Stimulated activated CD4-positive, alpha-beta T cell treated with anti-CD3 and anti-CD28 coated beads, Interleukin-2, amount 100 ng/mL, for 24 hours (primary cell): ENCODE measurements at regions not wholly inside any gene's neighbourhood (a gene's known extent, or its start where the extent isn't known, plus 50 kb on each side); places are given as distances from the start of the nearest gene placed in this dataset.
"Not testable (repeated sequence)": the region's sequence is repeated elsewhere in the genome, so short reads cannot be mapped to it uniquely, and the experiment has no call there.

Source experiments
- DNase-seq, 2 donors: peaks; one replicate each; pipeline ENCODE4 v3.0.0-alpha.2; 2020

DNA sequence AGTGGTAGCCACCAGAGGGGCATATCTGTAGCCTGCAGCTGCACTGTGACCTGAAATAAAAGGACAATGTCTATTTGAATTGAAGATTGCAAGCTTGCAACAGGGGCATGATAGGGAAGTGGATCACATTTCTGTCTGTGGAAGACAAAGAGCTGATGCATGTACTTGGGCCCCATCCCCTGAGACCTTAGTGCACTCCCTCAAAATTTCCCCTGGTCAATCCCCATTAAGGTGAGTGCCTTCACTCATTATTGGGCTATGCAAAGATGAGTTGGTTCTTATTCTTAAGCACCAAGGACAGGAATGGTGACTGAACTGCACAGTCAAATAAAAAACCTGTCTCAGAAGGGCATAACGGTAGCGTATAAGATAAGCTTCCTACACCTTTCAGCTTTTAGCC, 273.1 kb upstream of the ARSJ start:
- no peak for DNase-seq

DNA sequence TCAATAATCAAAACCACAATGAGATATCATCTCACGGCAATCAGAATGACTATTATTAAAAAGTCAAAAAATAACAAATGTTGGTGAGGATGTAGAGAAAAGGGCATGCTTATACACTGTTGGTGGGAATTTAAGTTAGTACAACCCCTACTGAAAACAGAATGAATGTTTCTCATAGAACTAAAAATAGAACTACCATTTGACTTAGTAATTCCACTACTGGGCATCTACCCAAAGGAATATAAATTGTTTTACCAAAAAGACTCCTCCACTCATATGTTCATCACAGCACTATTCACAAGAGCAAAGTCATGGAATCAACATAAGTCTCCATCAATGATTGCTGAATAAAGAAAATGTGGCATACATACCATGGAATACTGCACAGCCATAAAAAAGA, 278.1 kb upstream of the ARSJ start:
- no peak for DNase-seq

DNA sequence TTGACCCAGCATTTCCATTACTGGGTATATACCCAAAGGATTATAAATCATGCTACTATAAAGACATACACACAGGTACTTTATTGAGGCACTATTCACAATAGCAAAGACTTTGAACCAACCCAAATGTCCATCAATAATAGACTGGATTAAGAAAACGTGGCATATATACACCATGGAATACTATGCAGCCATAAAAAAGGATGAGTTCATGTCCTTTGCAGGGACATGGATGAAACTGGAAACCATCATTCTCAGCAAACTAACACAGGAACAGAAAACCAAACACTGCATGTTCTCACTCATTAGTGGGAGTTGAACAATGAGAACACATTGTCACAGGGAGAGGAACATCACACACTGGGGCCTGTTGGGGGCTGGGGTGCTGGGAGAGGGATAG, 283.0 kb upstream of the ARSJ start:
- DNase-seq, result not testable (repeated sequence)

DNA sequence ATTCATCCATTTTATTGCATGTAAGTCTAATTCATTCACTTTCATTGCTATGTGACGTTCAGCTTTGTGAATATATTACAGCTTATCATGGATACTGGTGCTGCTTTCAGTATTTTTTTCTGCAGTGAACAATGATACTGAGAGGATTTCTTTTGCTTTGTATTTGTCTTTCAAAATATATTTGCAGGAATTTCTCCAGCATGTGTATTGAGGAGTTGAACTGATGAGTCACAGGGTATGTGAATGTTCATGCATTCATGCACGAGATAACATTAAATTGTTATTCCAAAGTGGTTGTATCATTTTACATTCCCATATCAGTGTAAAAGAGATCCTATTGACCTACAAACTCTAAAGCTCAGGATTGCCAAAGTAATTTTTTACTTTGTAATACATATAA, 283.8 kb upstream of the ARSJ start:
- DNase-seq, result no peak

DNA sequence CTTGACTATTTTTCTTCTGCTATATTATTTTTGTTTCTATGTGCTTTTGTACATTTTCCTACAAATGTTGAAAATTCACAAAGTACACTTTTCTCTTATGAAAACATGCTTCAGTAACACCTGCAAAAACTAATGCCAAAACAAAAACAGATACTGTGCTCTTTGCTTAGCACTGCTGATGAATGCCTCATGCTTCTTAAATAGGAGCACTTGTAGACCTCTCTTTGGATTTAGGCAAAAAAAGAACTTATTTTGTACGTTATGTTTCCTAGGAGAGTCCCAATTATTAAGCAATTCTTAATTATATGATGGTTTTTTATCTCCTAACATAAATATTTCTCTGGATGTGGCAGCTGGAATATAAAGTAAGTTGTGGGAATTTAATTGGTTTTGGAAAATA, 285.0 kb upstream of the ARSJ start:
- DNase-seq, result no peak

DNA sequence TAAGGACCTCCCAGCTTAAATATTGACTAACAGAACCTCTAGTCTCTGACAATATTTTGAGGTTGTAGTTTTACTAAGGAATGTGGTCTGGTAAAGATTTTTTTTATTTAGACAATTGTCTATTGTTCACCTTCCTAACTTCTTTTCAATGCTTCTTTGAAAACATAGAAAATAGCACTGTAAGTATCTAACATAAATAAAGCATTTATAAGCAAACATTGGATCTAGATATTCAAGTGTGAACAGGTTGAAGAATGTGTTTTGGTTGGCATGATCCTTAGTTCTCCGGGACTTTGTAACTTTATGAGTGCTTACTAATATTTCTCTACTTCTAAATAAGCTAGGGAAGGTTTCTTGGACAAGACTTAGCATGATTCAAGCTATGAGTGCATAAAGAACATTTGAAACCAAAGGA, 285.4 kb upstream of the ARSJ start:
- DNase-seq, result no peak

DNA sequence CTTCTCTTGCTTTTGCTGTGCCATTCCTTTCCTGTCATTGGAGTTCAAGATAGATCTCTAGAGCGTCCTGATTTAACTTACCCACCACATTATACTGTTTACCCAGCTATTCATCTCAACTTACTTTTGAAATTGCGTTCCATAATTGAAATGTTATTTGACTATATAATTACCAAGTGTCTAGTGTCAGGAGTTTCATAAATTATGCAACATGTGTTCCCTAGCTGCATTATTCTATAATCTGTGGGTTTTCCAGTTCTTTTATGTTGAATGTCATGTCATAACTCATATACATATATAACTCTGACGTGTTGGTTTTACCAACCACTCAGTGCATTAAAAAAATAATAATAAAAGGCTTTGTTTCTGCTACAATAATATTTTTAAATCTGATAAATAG, 285.9 kb upstream of the ARSJ start:
- no peak for DNase-seq

DNA sequence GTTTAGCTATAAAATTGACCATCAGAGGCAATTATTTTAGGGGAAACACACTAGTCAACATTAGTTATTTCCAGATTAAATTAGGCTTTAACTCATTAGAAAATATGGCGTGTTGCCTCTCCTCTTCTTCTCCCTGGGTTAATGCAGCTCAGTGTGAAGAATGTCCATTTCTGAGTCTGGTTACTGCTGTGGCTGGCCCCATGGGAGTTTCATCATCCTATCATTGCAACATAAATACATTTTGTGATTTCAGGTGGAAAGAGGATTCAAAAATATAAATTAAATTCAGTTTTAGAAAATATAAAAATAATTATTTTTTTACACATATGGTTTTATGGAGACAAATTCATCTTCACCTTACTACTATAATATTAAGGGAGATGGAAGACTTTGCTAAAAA, 288.5 kb upstream of the ARSJ start:
- DNase-seq, result no peak

DNA sequence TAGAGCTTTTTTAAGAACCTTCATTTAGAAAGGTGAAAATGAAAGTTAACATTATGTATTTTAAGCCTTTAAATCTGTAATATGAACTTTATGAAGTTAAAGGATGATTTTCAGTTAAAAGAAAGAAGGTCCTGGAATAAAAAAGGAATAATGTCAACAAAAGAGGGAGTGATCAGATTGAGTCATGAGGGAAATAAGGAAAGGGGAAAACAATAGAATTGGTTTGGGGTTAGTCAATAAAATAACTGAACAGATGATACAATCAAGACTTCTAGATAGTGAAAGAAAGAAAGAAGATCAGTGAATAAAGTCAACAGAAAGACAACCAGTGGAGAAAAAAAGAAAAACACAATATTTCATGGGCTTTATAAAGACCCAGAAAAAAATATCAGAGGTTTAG, 291.6 kb upstream of the ARSJ start:
- DNase-seq, result no peak

DNA sequence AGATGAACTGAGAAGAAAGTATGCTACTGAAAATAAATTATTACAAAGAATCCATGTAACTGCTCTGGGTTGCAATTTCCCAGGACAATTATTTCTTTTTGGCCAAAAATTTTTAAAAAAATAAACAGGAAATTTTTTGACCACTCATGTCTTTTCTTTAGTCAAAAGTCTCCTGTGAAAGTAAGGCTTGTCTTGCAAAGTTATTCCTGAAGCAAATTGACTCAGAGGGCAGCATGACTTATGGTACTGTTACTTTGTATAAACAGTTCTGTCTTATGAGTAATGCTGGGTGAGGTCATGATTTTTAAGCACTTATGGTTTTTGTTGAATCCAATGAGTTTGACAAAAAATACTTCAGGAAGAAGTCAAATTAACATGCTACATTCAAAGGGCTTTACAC, 292.8 kb upstream of the ARSJ start:
- no peak for DNase-seq

DNA sequence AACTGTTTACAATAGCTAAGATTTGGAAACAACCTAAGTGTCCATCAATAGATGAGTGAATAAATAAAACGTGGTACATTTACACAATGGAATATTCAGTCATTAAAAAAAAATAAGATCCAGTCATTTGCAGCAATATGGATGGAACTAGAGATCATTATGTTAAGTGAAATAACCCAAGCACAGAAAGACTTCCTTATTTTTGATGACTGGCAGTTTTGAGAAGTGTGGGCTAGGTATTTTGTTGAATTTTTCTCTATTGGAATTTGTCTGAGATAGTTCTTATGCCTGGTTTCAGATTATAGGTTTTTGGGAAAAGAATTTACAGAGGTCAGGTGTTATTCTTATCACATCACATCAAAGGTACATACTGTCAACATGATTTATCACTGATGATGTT, 293.8 kb upstream of the ARSJ start:
- no peak for DNase-seq

DNA sequence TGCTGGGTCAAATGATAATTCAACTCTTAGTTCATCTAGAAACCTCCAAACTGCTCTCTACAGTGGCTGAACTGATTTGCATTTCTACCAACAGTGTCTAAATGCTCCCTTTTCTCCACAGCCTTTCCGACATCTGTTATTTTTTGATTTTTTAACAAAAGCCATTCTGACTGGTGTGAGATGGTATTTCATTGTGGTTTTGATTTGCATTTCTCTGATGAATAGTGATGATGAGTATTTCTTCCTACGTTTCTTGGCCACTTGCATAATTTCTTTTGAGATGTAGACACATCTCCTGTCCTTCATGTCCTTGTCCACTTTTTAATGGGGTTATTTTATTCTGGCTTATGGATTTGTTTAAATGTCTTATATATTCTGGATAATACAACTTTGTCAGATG, 298.2 kb upstream of the ARSJ start:
- no peak for DNase-seq

DNA sequence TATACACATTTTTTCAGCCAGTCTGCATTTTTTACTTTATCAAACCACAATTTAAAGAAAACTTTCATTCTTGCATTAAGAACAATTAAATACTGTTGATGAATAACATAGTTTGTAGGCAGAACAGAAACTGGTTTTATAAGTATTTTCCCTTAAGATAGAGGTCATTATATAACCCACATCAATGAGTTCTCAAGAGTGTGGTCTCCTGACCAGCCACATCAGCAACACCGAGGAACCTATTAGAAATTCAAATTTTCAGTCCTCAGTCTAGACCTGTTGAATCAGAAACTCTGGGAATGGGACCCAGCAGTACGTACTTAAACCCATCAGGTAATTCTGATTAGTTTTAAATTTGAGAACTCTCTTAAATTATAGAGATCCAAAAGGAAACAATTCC, 299.6 kb upstream of the ARSJ start:
- DNase-seq, result no peak

DNA sequence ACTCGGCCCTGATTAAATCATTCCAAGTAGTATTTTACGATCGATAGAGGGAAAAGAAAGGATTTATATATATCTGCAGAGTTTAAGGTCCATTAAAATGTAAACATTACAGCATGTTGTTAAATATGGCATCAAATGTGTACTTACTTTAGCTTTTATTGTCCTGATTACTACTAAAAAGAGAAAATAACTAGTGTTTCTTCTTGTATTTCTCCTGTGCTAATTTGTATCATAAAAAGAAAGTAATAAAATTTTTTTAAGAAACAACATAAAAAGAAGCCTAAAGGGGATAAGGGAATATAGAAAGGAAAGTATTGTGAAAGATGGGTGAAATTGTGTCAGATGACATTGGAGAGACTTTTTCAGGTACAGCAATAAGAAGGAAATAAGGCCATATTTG, 300.3 kb upstream of the ARSJ start:
- DNase-seq, result no peak

DNA sequence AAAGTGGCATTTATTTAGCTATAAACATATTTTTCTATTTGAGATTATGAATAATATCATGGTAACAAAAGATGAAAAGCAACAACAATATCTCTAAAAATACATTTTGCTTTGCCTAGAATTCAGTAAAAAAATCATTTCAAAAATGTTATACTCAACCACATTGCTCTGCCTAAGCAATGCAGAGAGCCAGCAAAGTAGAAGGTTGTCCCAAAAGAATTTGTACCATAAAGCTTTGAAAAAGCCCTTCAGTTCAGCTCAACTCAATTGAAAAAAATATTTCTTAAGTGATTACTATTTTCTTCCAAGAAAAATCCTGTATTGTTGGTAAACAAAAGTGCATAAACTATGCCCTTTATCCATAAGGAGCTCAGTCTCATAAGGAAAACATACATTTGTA, 301.2 kb upstream of the ARSJ start:
- no peak for DNase-seq

DNA sequence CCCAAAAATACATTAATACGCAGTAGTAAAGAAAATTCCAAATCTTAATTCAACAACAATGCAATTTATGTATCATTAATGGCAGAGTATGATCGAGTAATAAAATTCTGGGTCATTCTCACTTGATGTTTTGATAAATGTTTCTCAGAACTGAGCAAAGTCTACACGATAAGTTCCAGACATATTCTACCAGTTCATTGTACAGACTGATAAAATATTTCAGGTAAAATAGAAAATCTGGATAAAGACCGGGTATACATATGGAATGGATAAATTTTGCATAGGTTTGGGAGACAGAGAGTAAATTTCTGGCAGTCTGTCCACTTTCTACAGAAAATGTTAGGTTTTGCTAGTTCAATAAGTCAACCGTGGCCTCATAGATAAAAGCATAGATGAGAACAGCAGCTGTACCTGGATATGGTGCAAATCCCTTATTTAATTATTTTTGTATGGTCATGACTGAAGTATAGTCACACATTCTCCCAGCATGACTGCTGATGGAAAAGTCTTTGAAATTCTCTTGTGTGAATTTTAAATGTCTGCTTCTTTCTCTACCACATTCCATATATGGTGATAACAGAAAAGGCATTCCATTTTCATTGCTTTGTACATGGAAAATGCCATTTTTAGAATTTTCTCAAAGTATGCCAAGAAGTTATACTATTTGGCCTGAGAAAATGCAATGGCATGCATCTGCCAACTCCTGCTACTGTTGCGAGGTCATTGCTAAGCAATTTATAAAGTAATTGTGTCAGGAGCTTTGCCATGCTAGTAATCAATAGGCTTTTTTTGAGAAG, 301.9 kb upstream of the ARSJ start:
- DNase-seq, result no peak

DNA sequence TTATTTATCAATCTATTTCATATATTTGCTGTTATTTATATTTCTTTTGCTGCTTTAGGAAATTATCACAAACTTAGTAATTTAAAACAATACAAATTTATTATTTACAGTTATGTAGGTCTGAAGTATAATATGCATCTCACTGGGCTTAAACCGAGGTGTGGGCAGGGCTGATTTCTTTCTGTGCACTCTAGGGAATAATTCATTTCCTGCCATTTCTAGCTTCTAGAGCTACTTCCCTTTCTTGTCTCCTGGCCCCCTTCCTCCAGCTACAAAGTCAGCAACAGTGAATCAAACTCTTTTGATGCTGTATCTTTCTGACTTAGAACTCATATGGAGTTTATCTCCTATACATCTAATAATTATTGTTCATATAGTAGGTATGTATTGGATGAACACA, 303.5 kb upstream of the ARSJ start:
- no peak for DNase-seq

DNA sequence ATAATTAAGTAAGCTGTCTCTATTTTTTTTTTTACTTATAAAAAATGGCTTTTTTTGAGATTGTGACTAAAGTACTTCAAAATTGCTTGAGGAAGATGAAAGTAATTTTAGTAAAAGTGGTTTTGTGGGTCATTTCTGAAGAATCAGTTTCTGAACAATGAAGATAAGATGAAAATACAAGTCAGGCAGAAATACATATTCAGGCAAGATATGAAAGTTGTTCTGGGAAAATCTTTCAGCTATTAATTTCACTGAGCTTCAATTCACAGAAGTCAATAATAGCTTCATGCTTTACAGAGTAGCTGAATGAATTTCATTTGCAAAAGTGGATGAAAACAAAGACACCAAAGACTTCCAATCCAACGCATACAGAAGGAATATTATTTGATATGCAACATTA, 305.2 kb upstream of the ARSJ start:
- no peak for DNase-seq

DNA sequence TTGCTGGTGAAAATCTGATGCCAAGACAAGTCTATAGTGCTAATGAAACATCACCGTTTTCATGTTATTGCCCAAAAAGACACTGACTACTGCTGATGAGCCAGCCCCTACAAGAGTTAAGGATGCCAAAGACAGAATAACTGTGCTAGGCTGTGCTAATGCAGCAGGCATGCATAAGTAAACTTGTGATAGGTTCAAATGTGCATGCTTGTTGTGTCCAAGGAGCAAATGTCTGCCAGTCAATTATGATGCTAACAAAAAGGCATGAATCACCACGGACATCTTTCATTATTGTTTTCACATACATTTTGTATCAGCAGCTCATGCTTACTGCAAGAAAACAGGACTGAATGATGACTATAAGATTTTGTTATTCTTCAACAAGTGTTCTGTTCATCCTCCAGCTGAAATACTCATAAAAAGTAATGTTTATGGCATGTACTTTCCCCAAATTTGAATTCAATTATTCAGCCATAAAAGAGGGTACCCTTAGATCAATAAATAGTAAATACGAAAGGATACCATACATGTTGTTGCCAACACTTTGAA, 306.9 kb upstream of the ARSJ start:
- DNase-seq, result no peak

DNA sequence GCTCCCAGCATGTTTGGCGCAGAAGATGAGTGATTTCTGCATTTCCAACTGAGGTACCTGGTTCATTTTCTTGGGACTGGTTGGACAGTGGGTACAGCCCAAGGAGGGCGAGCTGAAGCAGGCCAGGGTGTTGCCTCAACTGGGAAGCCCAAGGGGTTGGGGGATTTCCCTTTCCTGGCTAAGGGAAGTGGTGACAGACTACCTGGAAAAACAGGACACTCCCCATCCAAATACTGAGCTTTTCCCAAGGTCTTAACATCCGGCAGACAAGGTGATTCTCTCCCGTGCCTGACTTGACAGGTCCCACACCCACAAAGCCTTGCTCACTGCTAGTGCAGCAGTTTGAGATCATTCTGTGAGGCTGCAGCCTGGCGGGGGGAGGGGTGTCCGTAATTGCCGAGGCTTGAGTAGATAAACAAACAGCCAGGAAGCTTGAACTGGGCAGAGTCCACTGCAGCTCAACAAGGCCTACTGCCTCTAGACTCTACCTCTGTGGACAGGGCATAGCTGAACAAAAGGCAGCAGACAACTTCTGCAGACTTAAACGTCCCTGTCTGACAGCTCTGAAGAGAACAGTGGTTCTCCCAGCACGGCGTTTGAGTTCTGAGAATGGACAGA, 307.7 kb upstream of the ARSJ start:
- no peak for DNase-seq

DNA sequence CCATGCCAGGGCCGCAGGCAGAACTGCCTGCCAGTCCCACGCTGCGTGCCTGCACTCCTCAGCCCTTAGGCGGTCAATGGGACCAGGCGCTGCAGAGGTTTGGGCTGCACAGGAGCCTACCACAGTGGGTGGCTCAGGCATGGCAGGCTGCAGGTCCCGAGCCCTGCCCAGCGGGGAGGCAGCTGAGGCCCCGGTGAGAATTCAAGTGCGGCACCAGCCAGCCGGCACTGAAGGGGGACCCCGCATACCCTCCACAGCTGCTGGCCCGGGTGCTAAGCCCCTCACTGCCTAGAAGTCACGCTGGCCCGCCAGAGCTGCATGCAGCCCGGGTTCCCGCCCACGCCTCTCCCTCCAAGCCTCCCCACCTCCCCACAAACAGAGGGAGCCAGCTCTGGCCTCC, 302.5 kb upstream of the UGT8 start:
- DNase-seq, result no peak

DNA sequence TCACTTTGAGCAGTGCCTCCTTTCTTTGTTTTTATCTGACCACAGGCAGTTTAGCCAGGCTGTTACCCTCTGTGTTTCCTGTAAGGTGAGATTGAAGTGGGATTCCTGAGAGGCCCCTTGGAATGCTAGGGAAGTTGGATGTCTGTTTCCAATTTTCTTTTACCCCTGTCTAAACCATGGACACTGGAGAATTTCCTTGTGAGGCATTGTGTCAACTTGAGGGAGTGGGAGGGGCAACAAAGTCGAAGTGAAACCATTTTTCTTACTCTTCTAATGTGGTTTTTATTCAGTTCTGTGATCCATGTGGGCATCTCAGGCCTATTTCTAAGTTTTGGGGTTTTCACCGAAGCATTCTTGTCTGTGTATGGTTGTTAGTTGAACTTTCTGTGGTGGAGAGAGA, 296.1 kb upstream of the UGT8 start:
- DNase-seq, result no peak

DNA sequence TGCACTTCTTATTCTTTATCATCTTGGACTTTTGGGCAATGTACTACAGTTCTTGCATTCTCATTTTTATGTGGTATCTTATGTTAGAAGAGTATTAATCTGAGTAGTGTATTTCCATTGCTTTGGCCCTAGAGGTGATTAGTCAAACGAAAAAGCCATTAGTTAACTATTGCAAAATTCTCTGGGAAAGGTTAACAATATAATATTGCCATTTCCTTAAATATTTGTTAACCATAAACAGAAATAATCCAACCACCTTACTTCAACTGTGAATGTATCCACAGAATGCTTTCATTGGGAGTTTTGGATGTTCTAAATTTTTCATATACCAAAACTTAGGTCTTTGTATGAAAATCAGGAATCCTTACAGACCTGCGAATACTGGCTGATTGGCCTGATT, 294.6 kb upstream of the UGT8 start:
- DNase-seq, result no peak

DNA sequence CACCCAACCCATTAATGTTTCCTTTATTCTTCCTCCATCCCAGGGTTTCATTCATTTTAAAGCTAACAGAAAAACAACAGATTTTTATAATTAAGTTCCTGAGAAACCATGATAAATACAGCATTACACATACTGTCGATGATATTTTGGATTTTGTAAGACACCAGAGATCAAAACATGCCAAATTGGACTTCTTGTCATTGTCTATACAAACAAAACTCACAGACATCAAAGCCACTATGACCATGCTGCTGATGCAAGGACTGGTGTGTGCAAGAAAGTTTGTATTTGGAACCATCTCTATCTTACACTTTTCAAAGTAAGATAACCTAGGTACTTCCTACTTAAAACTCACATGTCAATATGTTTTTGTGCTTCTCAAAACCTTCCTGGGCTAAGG, 294.0 kb upstream of the UGT8 start:
- no peak for DNase-seq

DNA sequence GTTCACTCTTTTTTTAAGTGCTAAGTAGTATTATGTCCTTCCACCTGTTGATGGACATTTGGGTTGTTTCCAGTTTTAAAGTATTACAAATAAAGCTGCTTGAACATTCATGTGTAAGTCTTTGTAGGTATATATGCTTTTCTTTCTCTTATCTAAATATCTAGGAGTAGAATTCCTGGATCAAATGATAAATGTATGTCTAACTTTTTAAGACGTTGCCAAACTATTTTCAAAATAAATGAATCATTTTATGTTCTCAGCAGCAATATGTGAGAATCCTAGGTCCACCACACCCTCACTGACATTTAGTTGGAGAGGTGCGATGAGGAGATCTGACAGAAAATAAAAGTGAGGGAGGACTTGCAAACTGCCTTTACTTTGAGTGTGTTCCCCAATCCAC, 291.7 kb upstream of the UGT8 start:
- no peak for DNase-seq
